ENCODE measurements at regions not wholly inside any gene's neighbourhood (a gene's known extent, or its start where the extent isn't known, plus 50 kb on each side); places are given as distances from the start of the nearest gene placed in this dataset.

- TF ChIP-seq CTCF (conservative IDR thresholded peaks at IDR 0.05 in 1 of 2, IDR thresholded peaks at IDR 0.05 in 1 of 2; ENCODE audit: low read depth in 1 of 2, low read length in 2 of 2) (no peak), EZH2 (IDR thresholded peaks at IDR 0.05; ENCODE audit: low read length, missing control alignments) (no peak)
Observed at GRCh38 chrX:15050395-15050794, 177.2 kb downstream of the MOSPD2 start.

All from fibroblast of lung (primary cell).